ENCODE measurements at regions not wholly inside any gene's neighbourhood (a gene's known extent, or its start where the extent isn't known, plus 50 kb on each side); places are given as distances from the start of the nearest gene placed in this dataset.
A peak's percentile ranks its signal among the peaks of the same experiment; 100 is the strongest.
"Not testable (repeated sequence)": the region's sequence is repeated elsewhere in the genome, so short reads cannot be mapped to it uniquely, and the experiment has no call there.

GRCh38 chrY:11102987-11103386, 1575.3 kb downstream of the TSPY10 start:
- DNase-seq (ENCODE audit: low read depth, low spot score); in situ Hi-C loops (cut with HindIII; ENCODE audit: low pct_unique_long_range_greater_than_20kb, low sequenced_read_pairs): not testable (repeated sequence)

- in situ Hi-C loops (cut with HindIII; ENCODE audit: low pct_unique_long_range_greater_than_20kb, low sequenced_read_pairs); DNase-seq (ENCODE audit: low read depth, low spot score): not testable (repeated sequence)
Measured at GRCh38 chrY:11107127-11107918, 1579.6 kb downstream of the TSPY10 start.

- in situ Hi-C loops (cut with HindIII; ENCODE audit: low pct_unique_long_range_greater_than_20kb, low sequenced_read_pairs) = not testable (repeated sequence)
Measured at GRCh38 chrY:11151724-11152123, 1549.3 kb upstream of the USP9Y start.

GRCh38 chrY:11156100-11156499, 1544.9 kb upstream of the USP9Y start:
- in situ Hi-C loops (cut with HindIII; ENCODE audit: low pct_unique_long_range_greater_than_20kb, low sequenced_read_pairs) = not testable (repeated sequence)

More at GRCh38 chrY:11151724-11152123, 1549.3 kb upstream of the USP9Y start:
- not testable (repeated sequence) for DNase-seq (ENCODE audit: low read depth, low spot score)

DNA sequence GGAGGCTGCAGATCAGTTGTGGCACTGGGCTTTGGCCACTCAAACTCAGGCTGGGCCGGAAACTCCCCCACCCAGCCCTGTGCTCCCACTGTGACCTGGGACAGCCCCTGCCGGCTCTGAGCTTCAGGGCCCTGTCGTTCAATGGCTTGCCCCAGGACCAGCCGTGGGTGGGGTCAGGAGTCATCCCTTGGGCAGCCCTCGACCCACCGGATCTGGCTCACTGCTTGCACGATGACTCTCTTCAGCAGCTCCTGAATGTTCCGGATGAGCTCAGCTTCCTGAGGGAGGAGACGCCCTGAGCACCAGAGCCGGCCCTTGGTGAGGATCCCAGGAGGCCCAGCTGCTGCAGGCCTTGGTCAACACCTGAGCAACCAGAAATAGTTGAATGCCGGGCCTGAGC, 1544.2 kb upstream of the USP9Y start:
- in situ Hi-C loops (cut with HindIII; ENCODE audit: low pct_unique_long_range_greater_than_20kb, low sequenced_read_pairs); DNase-seq (ENCODE audit: low read depth, low spot score): not testable (repeated sequence)

More at GRCh38 chrY:11156100-11156499, 1544.9 kb upstream of the USP9Y start:
- not testable (repeated sequence) for DNase-seq (ENCODE audit: low read depth, low spot score)

DNA sequence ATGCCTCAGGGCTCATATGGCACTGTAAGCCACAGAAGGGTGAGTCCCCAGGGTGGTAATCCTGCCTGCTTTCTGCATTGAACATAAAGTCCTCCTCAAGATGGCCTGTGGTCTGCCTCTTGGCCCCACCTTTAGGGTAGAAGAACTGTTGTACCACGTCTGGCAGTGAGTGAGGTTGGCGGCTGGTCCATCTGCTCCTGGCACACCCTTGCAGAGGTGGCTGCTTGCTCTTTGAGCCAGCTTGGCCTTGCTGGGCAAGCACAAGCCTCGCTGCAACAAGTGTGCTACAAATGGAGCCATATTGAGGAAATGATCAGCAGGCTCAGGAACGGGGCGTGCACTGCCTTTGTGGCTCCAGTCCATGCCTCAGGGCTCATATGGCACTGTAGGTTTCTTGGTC, 1524.0 kb upstream of the USP9Y start:
- DNase-seq (ENCODE audit: low read depth, low spot score); in situ Hi-C loops (cut with HindIII; ENCODE audit: low pct_unique_long_range_greater_than_20kb, low sequenced_read_pairs): not testable (repeated sequence)

DNA sequence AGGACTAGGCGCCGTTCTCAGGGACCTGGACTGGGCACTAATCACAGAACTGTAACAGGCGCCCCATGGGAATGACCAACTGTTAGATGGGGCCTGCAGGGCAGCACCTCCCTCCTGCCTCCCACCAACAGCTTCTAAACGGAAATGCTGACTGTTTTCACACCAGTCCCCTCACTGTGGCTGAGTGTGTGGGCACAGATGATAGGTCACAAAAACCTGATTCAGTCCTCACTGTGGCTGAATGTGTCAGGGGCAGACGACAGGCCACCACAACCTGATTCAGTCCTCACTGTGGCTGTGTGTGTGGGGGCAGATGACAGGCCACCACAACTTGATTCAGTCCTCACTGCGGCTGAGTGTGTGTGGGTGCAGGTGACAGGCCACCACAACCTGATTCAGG, 1499.9 kb upstream of the USP9Y start:
- DNase-seq (ENCODE audit: low read depth, low spot score); in situ Hi-C loops (cut with HindIII; ENCODE audit: low pct_unique_long_range_greater_than_20kb, low sequenced_read_pairs): not testable (repeated sequence)

GRCh38 chrY:11214851-11215250, 1486.2 kb upstream of the USP9Y start:
- peak; percentile 0 for DNase-seq (ENCODE audit: low read depth, low spot score)

More at GRCh38 chrY:11214851-11215250, 1486.2 kb upstream of the USP9Y start:
- in situ Hi-C loops (cut with HindIII; ENCODE audit: low pct_unique_long_range_greater_than_20kb, low sequenced_read_pairs) = not testable (repeated sequence)

Small RNA genes in the stretch of these regions (small RNA-seq; reads per million reads assigned to genes)
- gene AC134878.1 = 0 reads per million in 2 experiments
- gene AC140113.1 = 0 reads per million in 2 experiments
- 0 reads per million in 2 experiments for gene AC140113.2
- gene AC140113.3 = 0 reads per million in 2 experiments
- gene AC140113.4 = 0 reads per million in 2 experiments
- 0 reads per million in 2 experiments for gene ANKRD20A6P

All from SK-MEL-5 (cell line).